ENCODE measurements at regions not wholly inside any gene's neighbourhood (a gene's known extent, or its start where the extent isn't known, plus 50 kb on each side); places are given as distances from the start of the nearest gene placed in this dataset.

GRCh38 chr17:52930145-52930544 is 771.6 kb upstream of the CA10 start:
- TF ChIP-seq EP300 (IDR thresholded peaks at IDR 0.05): no peak
- no peak for TF ChIP-seq POLR2A (IDR thresholded peaks at IDR 0.05)

Data from tibial nerve (tissue), 3 donors.